Medulla oblongata (tissue), 1 donor: ENCODE measurements at regions not wholly inside any gene's neighbourhood (a gene's known extent, or its start where the extent isn't known, plus 50 kb on each side); places are given as distances from the start of the nearest gene placed in this dataset.

ENCODE experiments used
- DNase-seq: peaks from one replicate; pipeline ENCODE4 v3.0.0-alpha.2; 2015; ENCODE audit errors: extremely low spot score

GRCh38 chr3:127089486-127090145, 103.3 kb upstream of the PRR23E start:
- DNase-seq, result no peak

DNA sequence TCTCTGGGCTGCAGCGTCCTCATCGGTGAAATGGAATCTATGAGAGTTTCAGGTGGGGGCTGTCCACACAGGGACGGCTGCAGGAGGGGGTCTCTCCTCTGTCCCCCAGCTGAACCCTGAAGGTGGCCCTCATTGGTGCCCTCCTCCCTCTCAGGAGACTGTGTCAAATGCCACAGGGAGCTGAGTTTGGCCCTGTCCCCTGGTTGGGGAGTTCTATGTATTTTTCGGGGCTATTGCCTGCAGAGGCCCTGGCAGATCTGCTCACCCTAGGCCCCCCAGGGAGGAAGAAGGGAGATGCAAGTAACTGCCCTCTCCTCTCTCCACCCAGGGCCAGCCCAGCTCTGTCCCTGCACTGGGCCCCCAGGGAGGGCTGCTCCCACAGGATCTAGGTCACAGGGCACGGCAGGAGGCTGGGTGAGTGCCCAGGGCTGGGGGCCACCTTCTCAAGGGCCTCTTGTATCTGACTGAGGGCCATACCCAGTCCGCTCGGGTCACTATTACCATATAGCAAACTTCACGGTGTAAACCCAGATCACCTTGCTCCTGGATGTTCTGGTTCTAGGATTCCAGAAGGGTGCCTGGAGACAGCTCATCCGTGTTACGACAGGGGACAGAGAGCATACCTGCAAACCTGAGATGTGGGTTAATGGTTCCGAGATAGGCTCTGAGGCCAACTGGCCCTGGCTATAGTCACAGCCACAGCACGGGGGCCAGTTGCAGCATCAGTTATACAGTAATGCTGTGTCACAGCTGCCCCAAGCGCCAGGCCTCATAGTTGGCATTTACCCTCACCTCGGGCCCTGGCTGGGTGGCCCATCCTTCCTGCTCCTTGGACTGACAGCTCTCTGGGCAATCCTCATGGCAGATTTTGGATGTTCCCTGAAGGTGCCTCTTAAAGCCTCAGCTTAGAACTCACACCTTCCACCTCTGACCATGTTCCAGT, 102.4 kb upstream of the PRR23E start:
- DNase-seq, result no peak

GRCh38 chr3:127091376-127091775, 101.6 kb upstream of the PRR23E start:
- DNase-seq, result no peak

GRCh38 chr3:127092368-127092767, 100.6 kb upstream of the PRR23E start:
- no peak for DNase-seq

GRCh38 chr3:127092776-127093175, 100.2 kb upstream of the PRR23E start:
- no peak for DNase-seq

- DNase-seq, result no peak
Observed at GRCh38 chr3:127093312-127093711, 99.6 kb upstream of the PRR23E start.

DNA sequence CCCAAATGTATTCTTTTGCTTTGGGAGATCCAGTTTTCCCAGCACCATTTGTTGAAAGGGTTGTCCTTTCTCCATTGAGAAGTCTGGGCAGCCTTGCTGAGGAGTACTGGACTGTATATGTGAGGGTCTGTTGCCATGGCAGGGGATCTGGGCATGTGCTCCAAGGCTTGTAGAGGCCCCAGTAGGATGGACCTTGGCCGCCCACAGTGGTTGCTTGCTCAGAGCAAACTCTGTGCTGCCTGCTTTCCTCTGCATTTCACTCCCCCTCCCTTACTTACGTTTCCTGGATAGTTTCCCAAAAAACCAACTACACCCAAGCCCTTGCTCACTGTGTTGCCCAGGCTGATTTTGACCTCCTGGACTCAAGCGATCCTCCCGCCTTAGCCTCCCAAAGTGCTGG, 97.2 kb upstream of the PRR23E start:
- no peak for DNase-seq

GRCh38 chr3:127096256-127097071, 96.5 kb upstream of the PRR23E start:
- no peak for DNase-seq

DNA sequence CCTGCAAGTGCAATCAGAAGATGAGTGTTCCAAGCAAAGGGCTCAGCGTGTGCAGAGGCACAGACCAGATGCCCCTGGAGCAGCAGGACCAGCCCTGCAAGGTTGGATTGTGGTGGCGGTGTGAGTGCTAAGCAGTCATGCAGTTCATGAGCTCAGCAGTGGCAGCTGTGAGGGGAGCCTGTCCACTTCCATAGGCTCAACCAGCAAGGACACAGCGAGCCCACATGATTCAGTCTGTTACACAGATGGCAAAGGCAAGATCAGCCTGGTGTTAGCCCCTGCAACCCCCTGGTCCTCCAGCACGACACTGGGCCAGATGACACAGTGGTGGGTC, 95.9 kb upstream of the PRR23E start:
- no peak for DNase-seq

GRCh38 chr3:127097481-127097880, 95.5 kb upstream of the PRR23E start:
- DNase-seq, result no peak

- no peak for DNase-seq
Observed at GRCh38 chr3:127099982-127100381, 92.9 kb upstream of the PRR23E start.

GRCh38 chr3:127100459-127101410, 92.2 kb upstream of the PRR23E start:
- DNase-seq, result no peak

- no peak for DNase-seq
Observed at GRCh38 chr3:127101411-127102187, 91.3 kb upstream of the PRR23E start.

DNA sequence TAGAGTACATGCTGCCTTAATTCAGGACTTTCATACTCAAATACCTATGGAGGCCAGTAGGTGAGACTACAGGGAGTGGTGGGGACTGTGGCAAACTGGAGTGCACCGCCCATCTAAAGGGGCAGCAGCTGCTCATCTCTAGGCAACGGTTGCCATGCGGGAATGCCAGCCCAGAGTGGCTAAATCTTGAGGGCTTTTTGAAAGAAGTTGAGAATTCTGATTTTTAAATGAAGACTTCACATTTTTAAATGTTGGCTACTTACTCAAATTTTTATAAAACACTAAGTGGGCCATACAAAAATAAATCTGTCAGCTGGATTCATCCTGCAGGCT, 90.8 kb upstream of the PRR23E start:
- no peak for DNase-seq

- no peak for DNase-seq
Observed at GRCh38 chr3:127102587-127102986, 90.3 kb upstream of the PRR23E start.

DNA sequence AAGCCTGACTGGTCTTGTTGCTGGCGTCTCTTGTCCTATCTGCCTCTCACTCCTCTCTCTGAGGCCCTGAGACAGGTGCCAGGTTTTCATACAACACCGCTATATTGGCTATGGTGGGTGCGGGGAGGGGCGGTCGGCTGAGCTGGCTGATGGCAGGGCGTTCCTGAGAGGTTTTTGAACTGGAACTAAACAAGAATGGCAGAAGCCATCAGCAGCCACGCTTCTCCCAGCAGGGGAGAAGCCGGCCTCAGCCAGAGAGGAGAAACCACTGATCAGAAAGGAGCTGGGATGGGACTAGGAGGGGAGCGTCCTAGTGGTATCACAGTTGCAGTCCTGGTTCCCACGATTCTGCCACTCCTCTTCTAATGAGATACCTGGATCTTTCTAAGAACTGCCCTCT, 89.9 kb upstream of the PRR23E start:
- no peak for DNase-seq

GRCh38 chr3:127104586-127104985, 88.3 kb upstream of the PRR23E start:
- no peak for DNase-seq

GRCh38 chr3:127105587-127105986, 87.3 kb upstream of the PRR23E start:
- DNase-seq, result no peak

DNA sequence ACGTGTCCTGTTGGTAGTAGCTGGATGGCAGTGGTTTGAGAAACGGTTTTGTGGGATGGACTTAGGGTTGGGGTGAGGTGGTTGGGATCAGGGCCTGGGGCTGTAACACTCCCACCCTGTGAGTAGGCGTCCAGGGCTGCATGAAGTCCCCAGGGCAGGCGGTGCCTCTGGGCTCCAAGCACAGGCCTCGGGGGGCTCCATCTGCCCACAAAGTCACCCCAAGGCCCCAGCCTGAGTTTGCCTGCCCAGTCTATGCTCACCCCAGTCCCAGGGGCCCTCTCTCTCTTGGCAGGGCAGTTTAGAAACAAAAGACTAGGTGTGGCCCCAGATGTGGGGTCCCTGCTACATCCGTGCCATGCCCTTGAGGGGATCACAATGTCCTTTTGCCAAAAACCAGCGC, 86.9 kb upstream of the PRR23E start:
- DNase-seq, result no peak

DNA sequence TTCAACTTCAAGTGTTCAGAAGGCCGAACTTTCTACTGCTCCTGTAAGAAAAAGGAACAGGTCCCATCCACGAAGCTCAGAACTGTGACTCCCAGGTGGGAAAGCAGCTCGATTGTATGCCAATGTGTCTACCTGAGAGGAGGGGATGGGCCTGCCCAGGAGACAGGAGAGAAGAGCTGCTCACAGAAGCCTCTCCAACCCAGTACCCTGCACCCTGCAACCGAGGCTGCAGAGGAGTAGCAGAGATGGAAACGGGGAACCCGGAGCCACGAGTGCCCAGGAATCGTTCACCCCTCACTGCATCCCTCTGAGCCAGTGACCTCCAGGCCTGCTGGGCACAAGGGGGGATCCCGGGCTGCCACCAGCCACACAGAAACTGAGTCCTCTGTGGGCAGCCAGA, 86.5 kb upstream of the PRR23E start:
- DNase-seq, result no peak

DNA sequence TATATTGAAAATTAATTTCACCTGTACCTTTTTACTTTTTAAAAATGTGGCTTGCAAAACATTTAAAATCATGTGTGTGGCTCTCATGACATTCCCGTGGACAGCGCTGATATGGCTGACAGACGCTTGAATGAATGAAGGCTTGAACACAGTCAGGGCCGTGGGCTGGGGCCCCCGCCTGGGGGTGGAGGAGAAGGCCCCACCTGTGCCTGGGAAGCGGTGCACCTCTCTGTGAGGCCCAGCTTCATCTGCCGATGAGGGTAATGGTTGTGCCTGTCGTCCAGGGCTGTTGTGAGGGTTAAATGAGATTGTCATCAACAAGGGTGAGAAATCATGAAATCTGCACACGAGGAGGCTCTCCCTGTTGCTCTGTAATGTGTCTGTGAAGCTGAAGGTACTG, 85.9 kb upstream of the PRR23E start:
- DNase-seq, result no peak
